Umbilical cord (tissue), 1 donor: ENCODE measurements at regions not wholly inside any gene's neighbourhood (a gene's known extent, or its start where the extent isn't known, plus 50 kb on each side); places are given as distances from the start of the nearest gene placed in this dataset.

Source experiments
- DNase-seq: peaks from one replicate; pipeline ENCODE4 v3.0.0-alpha.2; 2015; ENCODE audit warnings: low spot score

- DNase-seq: no peak
Measured at GRCh38 chr15:31510057-31510456, 183.4 kb downstream of the KLF13 start.

DNA sequence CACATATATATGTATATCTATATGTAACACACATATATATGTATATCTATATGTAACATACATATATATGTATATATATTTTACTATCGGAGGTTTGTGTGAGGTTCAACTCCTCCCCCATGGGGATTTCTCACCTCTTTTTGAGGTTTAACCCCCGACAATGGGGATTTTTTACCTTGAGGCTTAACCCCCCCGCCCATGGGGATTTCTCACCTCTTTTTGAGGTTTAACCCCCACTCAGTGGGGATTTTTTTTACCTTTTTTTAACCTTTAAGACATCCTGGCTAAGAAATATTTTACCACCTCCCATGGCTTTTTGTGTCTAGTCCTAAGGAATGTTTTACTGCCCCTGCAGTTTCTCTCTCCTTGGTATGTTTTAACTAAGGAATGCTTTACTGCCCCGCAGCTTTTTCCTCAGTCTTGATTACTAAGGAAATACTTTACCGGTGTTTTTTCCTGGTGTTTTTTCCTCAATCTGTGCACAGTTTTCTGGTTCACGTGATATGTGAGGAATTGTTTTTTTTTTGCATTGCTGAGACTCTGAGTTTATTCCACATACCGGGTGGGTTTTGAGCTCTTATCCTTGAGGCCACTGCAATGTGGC is 185.2 kb downstream of the KLF13 start:
- DNase-seq: no peak

DNA sequence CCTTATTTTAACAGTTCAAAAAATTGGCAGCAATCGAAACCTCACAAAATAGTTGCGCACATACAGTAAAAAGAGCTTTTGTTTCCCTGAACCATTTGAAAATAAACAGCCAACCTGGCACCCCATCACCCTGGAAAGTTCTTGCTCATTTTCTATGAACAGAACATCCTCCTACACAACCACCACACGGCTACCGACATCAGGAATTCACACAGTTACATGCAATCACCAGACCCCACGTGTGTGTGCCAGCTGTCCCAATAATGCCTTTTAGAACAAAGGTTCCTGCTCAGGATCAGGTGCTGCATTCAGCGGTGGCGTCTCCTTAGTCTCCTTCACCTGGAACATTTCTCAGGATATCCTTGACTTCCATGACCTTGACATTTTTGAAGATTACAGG is 186.5 kb downstream of the KLF13 start:
- DNase-seq: no peak

- no peak for DNase-seq
Measured at GRCh38 chr15:31516440-31516839, 189.8 kb downstream of the KLF13 start.

DNA sequence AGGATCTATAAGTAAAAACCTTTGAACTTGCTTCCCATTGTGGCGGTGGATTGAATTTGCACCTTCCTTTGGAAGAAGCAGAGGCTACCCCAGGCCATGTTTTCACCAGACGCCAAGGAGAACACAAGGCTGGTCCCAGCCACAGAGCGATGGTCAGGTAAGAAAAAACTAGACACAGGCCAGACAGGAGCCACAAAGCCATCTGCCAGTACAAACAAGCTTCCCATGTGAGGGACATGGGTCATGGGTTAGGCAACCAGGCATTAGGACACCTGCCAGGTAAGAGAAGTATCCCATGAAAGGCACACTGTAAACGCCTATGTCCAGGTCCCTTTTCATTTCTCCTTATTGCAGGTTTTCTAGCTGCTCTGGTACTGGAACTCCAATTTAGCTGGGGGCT is 190.2 kb downstream of the KLF13 start:
- DNase-seq: no peak

DNA sequence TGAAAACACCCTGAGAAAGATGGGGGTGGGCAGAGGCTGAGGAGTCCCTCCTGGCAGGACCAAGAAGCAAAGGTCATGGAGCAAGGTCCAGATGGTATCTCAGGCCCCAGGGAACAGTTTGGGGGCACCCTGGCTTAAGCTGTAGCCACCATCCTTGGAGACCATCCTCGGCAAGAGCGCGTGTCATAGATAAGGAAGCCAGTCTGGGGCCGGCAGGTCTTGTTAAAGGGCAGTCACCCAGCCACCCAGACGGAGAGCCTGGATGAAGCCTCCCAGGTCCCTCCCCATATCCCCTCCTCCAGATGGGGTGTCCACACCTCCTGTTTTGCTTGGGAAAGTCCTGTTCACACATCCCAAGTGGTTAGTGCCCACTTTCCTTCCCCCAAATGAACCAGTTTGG is 191.1 kb downstream of the KLF13 start:
- no peak for DNase-seq

GRCh38 chr15:31522028-31522427 is 195.4 kb downstream of the KLF13 start:
- no peak for DNase-seq

GRCh38 chr15:31523027-31523654 is 196.5 kb downstream of the KLF13 start:
- no peak for DNase-seq

- DNase-seq: no peak
Measured at GRCh38 chr15:31523655-31524049, 197.0 kb downstream of the KLF13 start.

DNA sequence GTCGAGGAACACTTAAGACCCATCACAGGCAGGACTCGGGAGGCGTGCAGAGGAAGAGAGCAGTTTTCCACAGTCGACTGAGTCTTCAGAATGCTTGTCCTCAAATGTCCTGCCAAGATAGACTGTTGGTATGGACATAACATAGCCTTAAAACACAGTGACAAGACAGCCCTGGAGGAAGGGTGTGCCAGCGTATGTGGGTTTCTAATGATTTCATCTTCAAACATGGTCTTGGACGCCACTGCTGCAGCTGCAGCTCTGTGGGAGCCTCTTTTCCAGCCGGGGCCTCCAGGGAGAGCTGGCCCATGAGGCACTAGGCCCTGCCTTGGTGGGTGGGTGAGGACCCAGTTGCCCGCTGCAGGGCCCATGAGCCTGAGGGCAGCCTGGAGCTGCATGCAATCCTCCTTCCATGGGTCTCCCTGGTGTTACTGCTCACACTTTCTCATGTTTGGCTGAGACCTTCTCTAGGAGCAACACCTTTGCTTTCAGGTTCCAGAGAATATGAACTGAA is 198.6 kb downstream of the KLF13 start:
- no peak for DNase-seq

GRCh38 chr15:31525988-31526665 is 199.5 kb downstream of the KLF13 start:
- no peak for DNase-seq

DNA sequence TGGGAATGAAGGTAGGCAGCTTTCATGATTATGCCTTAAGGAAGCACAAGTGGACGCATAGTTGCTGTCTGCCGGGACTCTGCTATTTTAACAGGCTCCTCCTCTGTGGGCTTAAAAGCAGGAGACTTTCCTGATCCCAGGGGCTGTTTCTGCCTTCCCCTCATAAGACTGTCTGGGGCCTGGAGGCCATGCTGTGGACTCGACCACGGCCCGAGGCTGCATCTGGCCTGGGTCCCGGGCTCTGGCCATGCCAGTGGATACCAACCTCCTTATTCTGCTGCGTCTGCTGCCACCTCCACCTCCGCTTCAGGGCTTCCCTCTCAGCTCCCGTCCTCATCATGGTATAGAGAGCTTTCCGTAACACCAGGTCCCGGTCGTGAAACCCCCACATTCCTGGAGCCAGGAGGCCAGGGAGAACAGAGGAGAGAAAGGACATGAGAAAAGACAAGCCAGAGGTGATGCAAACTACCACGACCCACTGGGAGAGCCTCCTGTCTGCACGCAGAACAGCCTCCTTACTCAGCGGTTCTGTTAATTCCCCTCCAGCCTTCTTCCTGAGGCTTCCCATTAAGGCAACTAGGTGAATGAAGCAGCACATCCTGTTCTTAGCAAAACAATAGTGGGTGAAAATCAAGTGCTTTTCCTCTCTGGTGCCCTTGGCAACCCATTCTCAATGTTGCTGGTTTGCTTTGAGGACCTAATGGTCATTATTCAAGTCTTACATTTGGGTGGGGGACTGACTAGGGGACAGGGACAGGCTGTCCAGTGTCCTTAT is 200.5 kb downstream of the KLF13 start:
- no peak for DNase-seq

GRCh38 chr15:31528846-31529245 is 202.2 kb downstream of the KLF13 start:
- no peak for DNase-seq

DNA sequence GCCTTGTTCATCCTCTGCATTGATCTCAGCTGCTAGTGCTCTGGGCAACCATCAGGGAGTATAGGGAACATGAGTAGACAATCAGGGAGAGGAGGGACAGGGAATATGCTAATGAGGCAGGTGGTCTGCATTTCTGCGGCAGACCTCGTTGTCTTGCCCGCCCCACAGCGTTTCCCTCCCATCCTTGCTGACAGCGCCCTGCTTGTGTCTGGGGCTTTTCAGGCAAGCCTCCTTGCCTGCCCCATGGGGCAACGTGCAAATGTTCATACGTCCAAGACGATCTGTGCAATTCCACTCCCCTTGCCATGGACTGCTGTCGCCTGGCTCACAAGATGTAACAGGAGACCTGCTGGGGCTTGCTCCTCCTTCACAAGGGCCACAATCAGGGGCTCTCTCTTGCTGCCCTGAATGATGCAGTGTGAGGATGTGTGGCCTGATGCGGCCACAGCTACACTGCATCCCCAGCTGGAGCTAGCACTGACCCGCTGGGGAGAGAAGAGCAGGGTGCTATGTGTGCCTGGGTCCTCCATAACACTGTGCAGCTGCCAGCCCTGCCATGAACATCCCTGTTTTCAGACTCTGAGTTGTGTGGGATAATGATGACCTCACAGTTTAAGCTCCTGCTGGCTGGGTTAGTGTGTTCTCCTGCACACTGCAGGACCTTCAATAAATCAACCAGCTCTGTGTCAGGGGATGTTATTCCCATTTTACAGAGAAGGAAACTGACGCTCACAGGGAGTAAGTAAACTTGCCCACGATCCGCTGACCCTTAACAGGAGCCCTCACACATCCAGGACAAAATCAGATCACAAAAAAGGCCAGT is 211.3 kb downstream of the KLF13 start:
- DNase-seq: no peak

GRCh38 chr15:31540633-31541032 is 214.0 kb downstream of the KLF13 start:
- no peak for DNase-seq

DNA sequence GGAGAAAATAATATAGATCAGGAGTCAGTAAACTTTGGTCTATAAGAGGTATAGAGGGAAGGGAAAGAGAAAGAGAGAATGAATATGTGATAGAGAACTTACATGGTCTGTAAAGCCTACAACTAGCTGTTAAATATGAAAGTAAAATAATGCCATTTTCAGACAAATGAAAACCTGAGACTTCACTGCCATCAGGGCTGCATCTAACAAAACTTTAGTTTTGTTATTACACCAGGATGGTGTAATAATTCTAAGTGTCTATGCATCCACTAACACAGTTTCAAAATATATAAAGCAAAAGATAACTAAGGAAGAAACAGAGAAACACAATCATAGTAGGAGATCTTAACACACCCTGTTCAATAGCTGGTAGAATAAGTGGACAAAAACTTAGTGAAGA is 217.7 kb downstream of the KLF13 start:
- DNase-seq: no peak

- DNase-seq: no peak
Measured at GRCh38 chr15:31545257-31545656, 218.6 kb downstream of the KLF13 start.

- DNase-seq: no peak
Measured at GRCh38 chr15:31550211-31550977, 223.8 kb downstream of the KLF13 start.

GRCh38 chr15:31551323-31551722 is 224.7 kb downstream of the KLF13 start:
- DNase-seq: no peak

GRCh38 chr15:31552482-31553099 is 226.0 kb downstream of the KLF13 start:
- no peak for DNase-seq
